Adrenal gland (tissue), 5 donors: ENCODE measurements at regions not wholly inside any gene's neighbourhood (a gene's known extent, or its start where the extent isn't known, plus 50 kb on each side); places are given as distances from the start of the nearest gene placed in this dataset.

Experiments
- CTCF ChIP-seq, 6 experiments: fragments of 450-650 bp in 4 of 6; fragments of 200-600 bp in 2 of 6; sonication (generic) in 1 of 6; IDR thresholded peaks; 1 replicate in 5 of 6; 2 replicates in 1 of 6; pipeline versions ENCODE4 v1.5.1 to v1.8.0; 2016 to 2021; ENCODE audit warnings: antibody characterized with exemption in 6 of 6, mild to moderate bottlenecking in 2 of 6, moderate library complexity in 1 of 6
- POLR2A ChIP-seq, 2 donors: fragments of 450-650 bp; IDR thresholded peaks; one replicate each; pipeline ENCODE4 v1.6.1; 2017; ENCODE audit warnings: antibody characterized with exemption in 2 of 2, mild to moderate bottlenecking in 2 of 2, moderate library complexity in 1 of 2
- donor health status: DM: no; HTN: no; CAD: no.

DNA sequence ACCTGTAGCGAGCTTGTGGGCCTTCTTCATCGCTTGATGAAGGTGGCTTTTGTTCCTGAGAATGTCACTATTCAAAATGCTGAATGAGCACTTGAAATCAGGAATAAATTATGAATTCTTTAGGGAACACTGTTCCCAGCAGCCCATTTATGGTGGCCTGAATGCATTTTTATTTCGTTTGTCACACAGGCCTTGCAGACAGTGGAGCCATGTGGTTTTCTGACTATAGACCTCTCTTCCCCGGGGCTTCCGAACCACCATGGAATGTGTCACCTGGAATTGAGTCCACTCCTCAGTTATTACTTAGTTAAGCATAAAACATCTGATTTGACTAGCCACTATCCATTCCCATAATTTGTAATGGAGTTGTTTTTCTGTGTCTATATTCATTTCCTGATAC is 396.9 kb downstream of the IRS2 start:
- TF ChIP-seq CTCF (IDR thresholded peaks at IDR 0.05) (no peak), POLR2A (IDR thresholded peaks at IDR 0.05) (no peak)
